AG10803 (cell line): ENCODE measurements at regions not wholly inside any gene's neighbourhood (a gene's known extent, or its start where the extent isn't known, plus 50 kb on each side); places are given as distances from the start of the nearest gene placed in this dataset.

Experiments
- DNase-seq: peaks from one replicate; pipeline ENCODE4 v3.0.0; 2010; ENCODE audit warnings: low read depth
- H3K4me3 ChIP-seq: 2 replicates; pipeline ENCODE4 v1.5.1; 2011; ENCODE audit warnings: mild to moderate bottlenecking, low read length, control low read depth
- CTCF ChIP-seq: conservative IDR thresholded peaks from 2 replicates; pipeline ENCODE4 v1.5.1; 2011; ENCODE audit warnings: mild to moderate bottlenecking, low read length, control low read depth, inconsistent platforms

- TF ChIP-seq CTCF = no peak
- H3K4me3 ChIP-seq = no peak overlapping the region
- no peak for DNase-seq
These were observed 126.0 kb upstream of the CNTN1 start for GRCh38 chr12:40566271-40566670.

GRCh38 chr12:40569626-40570179 lies 122.5 kb upstream of the CNTN1 start:
- TF ChIP-seq CTCF = no peak
- H3K4me3 ChIP-seq = no peak overlapping the region
- DNase-seq = peak; percentile 3

GRCh38 chr12:40573024-40573423 lies 119.2 kb upstream of the CNTN1 start:
- no peak for DNase-seq
- no peak overlapping the region for H3K4me3 ChIP-seq
- TF ChIP-seq CTCF = no peak

GRCh38 chr12:40575987-40576386 lies 116.3 kb upstream of the CNTN1 start:
- no peak for TF ChIP-seq CTCF
- DNase-seq = no peak
- H3K4me3 ChIP-seq = no peak overlapping the region

- no peak overlapping the region for H3K4me3 ChIP-seq
- TF ChIP-seq CTCF = no peak
- no peak for DNase-seq
These were observed 114.4 kb upstream of the CNTN1 start for GRCh38 chr12:40577834-40578233.

- TF ChIP-seq CTCF = no peak
- no peak for DNase-seq
- H3K4me3 ChIP-seq = no peak overlapping the region
These were observed 112.6 kb upstream of the CNTN1 start for GRCh38 chr12:40579687-40580086.

GRCh38 chr12:40580346-40580745 lies 111.9 kb upstream of the CNTN1 start:
- no peak overlapping the region for H3K4me3 ChIP-seq
- no peak for DNase-seq
- no peak for TF ChIP-seq CTCF
